ENCODE measurements at regions not wholly inside any gene's neighbourhood (a gene's known extent, or its start where the extent isn't known, plus 50 kb on each side); places are given as distances from the start of the nearest gene placed in this dataset.

DNA sequence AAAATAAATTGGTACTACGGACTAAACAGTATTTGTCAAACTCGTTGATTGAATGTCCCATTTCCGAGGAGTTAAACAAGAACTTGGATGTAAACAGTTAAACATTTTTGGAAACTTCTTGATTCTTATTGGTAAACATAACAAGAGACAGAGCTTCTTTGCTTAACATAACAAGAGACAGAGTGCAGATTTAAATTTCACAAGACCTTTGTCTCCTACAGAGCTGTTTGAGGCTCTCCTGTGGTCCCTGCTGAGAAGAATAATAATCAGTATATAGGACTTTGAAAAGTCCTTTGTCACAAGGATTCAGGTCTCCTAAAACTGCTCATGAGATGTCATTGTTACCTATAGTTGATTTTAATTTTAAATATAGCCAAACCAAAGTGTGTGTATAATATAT, 170.6 kb upstream of the C21orf91 start:
- no peaks in the 10 kb centered on the region for H3K79me2 ChIP-seq (ENCODE audit: low read length)
- H3K9me3 ChIP-seq (ENCODE audit: insufficient read depth, low read length), result no peaks in the 10 kb centered on the region
- no peak overlapping the region for H3K9ac ChIP-seq (ENCODE audit: low read length)
- H3K27ac ChIP-seq (ENCODE audit: low read length), result no peak overlapping the region
- no peaks in the 10 kb centered on the region for H4K20me1 ChIP-seq (ENCODE audit: insufficient read depth, low read length)
- H2AFZ ChIP-seq (ENCODE audit: low read depth, low read length), result no peak overlapping the region
- H3K27me3 ChIP-seq (ENCODE audit: low read depth, low read length), result no peaks in the 10 kb centered on the region
- TF ChIP-seq, protein P1, sequence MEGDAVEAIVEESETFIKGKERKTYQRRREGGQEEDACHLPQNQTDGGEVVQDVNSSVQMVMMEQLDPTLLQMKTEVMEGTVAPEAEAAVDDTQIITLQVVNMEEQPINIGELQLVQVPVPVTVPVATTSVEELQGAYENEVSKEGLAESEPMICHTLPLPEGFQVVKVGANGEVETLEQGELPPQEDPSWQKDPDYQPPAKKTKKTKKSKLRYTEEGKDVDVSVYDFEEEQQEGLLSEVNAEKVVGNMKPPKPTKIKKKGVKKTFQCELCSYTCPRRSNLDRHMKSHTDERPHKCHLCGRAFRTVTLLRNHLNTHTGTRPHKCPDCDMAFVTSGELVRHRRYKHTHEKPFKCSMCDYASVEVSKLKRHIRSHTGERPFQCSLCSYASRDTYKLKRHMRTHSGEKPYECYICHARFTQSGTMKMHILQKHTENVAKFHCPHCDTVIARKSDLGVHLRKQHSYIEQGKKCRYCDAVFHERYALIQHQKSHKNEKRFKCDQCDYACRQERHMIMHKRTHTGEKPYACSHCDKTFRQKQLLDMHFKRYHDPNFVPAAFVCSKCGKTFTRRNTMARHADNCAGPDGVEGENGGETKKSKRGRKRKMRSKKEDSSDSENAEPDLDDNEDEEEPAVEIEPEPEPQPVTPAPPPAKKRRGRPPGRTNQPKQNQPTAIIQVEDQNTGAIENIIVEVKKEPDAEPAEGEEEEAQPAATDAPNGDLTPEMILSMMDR (IDR thresholded peaks at IDR 0.05; ENCODE audit: low read depth, low read length), result no peak
- TF ChIP-seq EZH2phosphoT487 (IDR thresholded peaks at IDR 0.05; ENCODE audit: low read depth), result no peak
- H3K4me2 ChIP-seq (ENCODE audit: low read length), result no peak overlapping the region
- no peaks in the 10 kb centered on the region for H3K36me3 ChIP-seq (replicated peaks; ENCODE audit: low read depth, low read length)
- H3K4me3 ChIP-seq (ENCODE audit: low read length), result no peak overlapping the region
- no peaks in the 10 kb centered on the region for H3K4me1 ChIP-seq (ENCODE audit: low read length)

GRCh38 chr21:17988102-17988437, 168.9 kb upstream of the C21orf91 start:
- no peak overlapping the region for H3K9ac ChIP-seq (ENCODE audit: low read length)
- TF ChIP-seq EZH2phosphoT487 (IDR thresholded peaks at IDR 0.05; ENCODE audit: low read depth), result no peak
- TF ChIP-seq, protein P1 (IDR thresholded peaks at IDR 0.05; ENCODE audit: low read depth, low read length), result no peak
- no peaks in the 10 kb centered on the region for H3K4me1 ChIP-seq (ENCODE audit: low read length)
- no peaks in the 10 kb centered on the region for H4K20me1 ChIP-seq (ENCODE audit: insufficient read depth, low read length)
- no peaks in the 10 kb centered on the region for H3K27me3 ChIP-seq (ENCODE audit: low read depth, low read length)
- no peak overlapping the region for H3K4me2 ChIP-seq (ENCODE audit: low read length)
- H3K79me2 ChIP-seq (ENCODE audit: low read length), result no peaks in the 10 kb centered on the region
- H2AFZ ChIP-seq (ENCODE audit: low read depth, low read length), result no peak overlapping the region
- H3K4me3 ChIP-seq (ENCODE audit: low read length), result no peak overlapping the region
- H3K36me3 ChIP-seq (replicated peaks; ENCODE audit: low read depth, low read length), result no peaks in the 10 kb centered on the region
- no peak overlapping the region for H3K27ac ChIP-seq (ENCODE audit: low read length)
- no peaks in the 10 kb centered on the region for H3K9me3 ChIP-seq (ENCODE audit: insufficient read depth, low read length)

DNA sequence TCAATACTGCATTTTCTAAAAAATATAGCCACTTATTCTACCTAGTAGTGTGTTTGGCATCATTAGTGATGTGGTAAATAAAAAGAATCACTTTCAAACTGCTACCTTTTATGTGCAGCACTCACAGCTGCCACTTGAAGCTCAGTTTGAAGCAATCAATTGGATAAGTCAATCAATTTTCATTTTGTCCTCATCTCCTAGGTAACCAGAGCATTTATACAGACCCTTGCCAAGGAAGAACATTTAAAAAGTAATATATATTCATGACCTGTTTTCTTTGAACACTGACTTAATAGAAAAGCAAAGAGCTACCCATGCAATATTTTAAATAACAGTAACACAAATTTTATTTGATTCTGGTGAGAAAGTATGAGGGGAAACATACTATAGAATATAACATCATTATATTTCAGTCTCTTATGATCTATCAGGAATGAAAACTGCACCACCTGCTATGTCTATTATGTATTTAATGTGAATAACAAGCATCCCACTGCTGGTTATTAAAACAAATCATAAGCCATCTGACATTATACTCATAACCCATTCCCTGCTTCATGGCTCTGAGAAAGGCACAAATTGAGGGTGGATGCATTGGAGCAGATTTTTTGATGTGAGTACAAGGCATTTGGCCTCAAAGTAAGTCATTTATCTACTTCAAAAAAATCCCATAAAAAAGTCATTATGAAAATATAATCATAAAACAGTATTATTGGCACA, 168.4 kb upstream of the C21orf91 start:
- Histone ChIP-seq H3K4me3 (ENCODE audit: low read length) (no peak overlapping the region), H3K27ac (ENCODE audit: low read length) (no peak overlapping the region), H2AFZ (ENCODE audit: low read depth, low read length) (no peak overlapping the region), H3K79me2 (ENCODE audit: low read length) (no peaks in the 10 kb centered on the region), H4K20me1 (ENCODE audit: insufficient read depth, low read length) (no peaks in the 10 kb centered on the region), H3K9me3 (ENCODE audit: insufficient read depth, low read length) (no peaks in the 10 kb centered on the region), H3K36me3 (replicated peaks; ENCODE audit: low read depth, low read length) (no peaks in the 10 kb centered on the region), H3K27me3 (ENCODE audit: low read depth, low read length) (no peaks in the 10 kb centered on the region), H3K4me2 (ENCODE audit: low read length) (no peak overlapping the region), H3K4me1 (ENCODE audit: low read length) (no peaks in the 10 kb centered on the region), H3K9ac (ENCODE audit: low read length) (no peak overlapping the region)
- TF ChIP-seq, protein P1 (IDR thresholded peaks at IDR 0.05; ENCODE audit: low read depth, low read length), result no peak
- no peak for TF ChIP-seq EZH2phosphoT487 (IDR thresholded peaks at IDR 0.05; ENCODE audit: low read depth)

DNA sequence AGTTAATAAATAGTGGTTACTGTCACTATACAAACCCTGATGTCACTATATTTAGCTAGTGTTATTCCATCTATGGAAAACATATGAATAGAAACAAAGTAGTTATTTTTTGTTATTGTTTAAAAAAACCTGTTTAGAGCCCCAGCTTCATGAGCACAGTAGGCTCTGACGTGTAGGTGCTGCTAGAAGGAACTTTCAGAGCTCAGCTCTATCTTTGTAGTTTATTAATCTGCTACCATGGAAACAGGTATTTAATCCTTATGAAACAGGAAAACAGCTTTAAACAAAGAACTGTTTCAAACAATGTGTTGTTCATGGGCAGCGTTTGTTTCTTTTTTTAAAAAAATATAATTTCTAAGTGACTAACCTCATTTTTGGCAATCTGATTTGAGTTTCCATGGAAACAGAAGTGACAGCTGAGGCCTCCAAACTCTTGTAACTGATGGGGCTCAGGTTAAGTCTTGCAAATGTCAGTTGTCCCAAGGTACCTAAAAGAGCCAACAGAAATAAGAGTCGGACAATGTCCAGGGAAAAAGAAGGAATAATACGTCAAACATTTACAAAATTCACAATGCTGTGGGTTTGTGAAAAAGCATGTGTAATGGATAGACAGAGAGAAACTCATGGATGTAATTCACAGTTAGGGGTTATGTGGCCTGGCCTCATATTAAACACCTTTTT, 162.0 kb upstream of the C21orf91 start:
- Histone ChIP-seq H4K20me1 (ENCODE audit: insufficient read depth, low read length) (no peaks in the 10 kb centered on the region), H3K36me3 (replicated peaks; ENCODE audit: low read depth, low read length) (no peaks in the 10 kb centered on the region), H3K27ac (ENCODE audit: low read length) (no peak overlapping the region), H3K4me1 (ENCODE audit: low read length) (no peaks in the 10 kb centered on the region), H2AFZ (ENCODE audit: low read depth, low read length) (no peak overlapping the region), H3K4me2 (ENCODE audit: low read length) (no peak overlapping the region), H3K9ac (ENCODE audit: low read length) (no peak overlapping the region), H3K79me2 (ENCODE audit: low read length) (no peaks in the 10 kb centered on the region), H3K27me3 (ENCODE audit: low read depth, low read length) (no peaks in the 10 kb centered on the region), H3K4me3 (ENCODE audit: low read length) (no peak overlapping the region), H3K9me3 (ENCODE audit: insufficient read depth, low read length) (no peaks in the 10 kb centered on the region)
- TF ChIP-seq, protein P1 (IDR thresholded peaks at IDR 0.05; ENCODE audit: low read depth, low read length), result no peak
- no peak for TF ChIP-seq EZH2phosphoT487 (IDR thresholded peaks at IDR 0.05; ENCODE audit: low read depth)
